ENCODE measurements at regions not wholly inside any gene's neighbourhood (a gene's known extent, or its start where the extent isn't known, plus 50 kb on each side); places are given as distances from the start of the nearest gene placed in this dataset.

DNA sequence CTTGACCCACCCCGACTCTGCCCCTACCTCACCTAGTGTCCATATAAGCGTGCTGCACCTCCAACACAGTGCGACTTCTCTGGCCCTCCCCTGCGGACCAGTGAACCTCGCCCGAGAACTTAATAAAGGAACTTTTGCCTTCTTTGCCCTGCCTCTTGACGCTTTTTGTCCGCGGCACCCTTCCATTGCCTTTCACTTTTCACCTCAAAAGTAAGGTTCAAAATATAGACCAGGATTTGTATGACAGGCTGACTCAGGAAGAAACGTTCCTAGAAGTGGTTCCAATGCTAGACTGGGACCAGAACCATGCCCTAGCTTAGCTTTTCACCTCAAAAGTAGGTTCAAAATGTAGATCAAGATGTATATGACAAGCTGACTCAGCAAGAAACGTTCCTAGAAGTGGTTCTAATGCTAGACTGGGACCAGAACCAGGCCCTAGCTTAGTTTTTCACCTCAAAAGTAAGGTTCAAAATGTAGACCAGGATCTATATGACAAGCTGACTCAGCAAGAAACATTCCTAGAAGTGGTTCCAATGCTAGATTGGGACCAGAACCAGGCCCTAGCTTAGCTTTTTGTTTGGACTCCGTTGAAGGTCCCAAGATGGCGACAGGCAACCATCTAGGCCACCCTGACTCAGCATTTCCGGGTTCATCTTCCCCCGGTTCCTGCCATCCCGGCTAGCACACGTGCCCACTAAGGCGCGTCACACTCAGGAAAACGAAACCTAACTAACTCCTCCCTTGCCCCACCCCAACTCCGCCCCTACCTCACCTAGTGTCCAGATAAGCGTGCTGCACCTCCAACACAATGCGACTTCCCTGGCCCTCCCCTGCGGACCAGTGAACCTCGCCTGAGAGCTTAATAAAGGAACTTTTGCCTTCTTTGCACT is 51.0 kb upstream of the TMEM97 start:
- TF ChIP-seq, protein P1, sequence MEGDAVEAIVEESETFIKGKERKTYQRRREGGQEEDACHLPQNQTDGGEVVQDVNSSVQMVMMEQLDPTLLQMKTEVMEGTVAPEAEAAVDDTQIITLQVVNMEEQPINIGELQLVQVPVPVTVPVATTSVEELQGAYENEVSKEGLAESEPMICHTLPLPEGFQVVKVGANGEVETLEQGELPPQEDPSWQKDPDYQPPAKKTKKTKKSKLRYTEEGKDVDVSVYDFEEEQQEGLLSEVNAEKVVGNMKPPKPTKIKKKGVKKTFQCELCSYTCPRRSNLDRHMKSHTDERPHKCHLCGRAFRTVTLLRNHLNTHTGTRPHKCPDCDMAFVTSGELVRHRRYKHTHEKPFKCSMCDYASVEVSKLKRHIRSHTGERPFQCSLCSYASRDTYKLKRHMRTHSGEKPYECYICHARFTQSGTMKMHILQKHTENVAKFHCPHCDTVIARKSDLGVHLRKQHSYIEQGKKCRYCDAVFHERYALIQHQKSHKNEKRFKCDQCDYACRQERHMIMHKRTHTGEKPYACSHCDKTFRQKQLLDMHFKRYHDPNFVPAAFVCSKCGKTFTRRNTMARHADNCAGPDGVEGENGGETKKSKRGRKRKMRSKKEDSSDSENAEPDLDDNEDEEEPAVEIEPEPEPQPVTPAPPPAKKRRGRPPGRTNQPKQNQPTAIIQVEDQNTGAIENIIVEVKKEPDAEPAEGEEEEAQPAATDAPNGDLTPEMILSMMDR (IDR thresholded peaks at IDR 0.05; ENCODE audit: low read depth, low read length, missing control alignments) = no peak
- H3K4me3 ChIP-seq (replicated peaks; ENCODE audit: low read depth, low read length) = no peak overlapping the region
- DNase-seq (ENCODE audit: extremely low read depth, low read depth) = no peak

DNA sequence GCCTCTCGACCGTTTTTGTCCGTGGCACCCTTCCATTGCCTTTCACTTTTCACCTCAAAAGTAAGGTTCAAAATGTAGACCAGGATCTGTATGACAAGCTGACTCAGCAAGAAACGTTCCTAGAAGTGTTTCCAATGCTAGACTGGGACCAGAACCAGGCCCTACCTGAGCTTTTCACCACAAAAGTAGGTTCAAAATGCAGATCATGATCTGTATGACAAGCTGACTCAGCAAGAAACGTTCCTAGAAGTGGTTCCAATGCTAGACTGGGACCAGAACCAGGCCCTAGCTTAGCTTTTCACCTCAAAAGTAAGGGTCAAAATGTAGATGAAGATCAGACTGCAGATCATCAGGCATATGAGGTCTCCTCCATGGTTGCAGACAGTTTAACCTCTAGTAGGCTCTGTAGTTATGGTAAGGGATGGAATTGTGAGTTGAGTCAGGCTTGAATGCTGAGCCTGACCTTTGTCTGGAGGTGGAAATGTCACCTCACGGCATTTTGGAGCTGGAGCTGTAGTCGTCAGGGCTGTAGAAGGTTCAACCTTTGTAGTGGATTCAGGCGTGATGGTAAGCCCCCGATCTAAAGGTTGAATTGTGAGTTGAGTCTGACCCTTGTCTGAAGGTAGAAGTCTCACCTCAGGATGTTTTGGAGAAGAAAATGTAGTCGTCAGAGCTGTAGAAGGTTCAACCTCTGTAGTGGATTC is 50.2 kb upstream of the TMEM97 start:
- TF ChIP-seq, protein P1 (IDR thresholded peaks at IDR 0.05; ENCODE audit: low read depth, low read length, missing control alignments) = no peak
- H3K4me3 ChIP-seq (replicated peaks; ENCODE audit: low read depth, low read length) = no peak overlapping the region
- no peak for DNase-seq (ENCODE audit: extremely low read depth, low read depth)
